ENCODE measurements at regions not wholly inside any gene's neighbourhood (a gene's known extent, or its start where the extent isn't known, plus 50 kb on each side); places are given as distances from the start of the nearest gene placed in this dataset.

DNA sequence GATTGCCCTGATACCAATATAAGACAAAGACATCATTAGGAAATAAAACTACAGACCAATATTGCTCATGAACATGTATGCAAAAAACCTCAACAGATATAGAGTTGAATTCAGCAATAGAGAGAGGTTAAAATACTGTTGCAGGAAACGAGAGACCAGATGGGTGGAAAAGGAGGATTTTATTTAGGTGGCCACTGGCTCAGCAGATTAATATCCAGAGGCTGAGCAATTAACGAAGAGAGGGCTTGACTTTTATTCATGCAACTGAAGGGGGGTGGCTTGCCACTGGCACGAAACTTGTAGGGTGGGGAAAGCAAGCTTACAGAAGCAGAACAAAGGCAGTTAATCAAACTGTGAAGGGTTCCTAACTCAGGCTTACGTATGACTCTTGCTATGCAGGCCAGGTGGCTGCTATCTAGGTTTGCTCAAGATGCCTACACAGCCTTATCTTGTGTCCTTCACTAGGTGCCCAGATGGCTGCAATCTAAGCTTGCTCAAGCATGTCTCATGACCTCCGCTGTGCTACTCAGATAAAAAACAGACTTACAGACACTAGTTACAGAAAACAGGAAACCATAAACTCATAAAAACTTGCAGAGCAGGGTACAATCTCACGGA, 126.4 kb downstream of the MMUT start:
- TF ChIP-seq, protein P1, sequence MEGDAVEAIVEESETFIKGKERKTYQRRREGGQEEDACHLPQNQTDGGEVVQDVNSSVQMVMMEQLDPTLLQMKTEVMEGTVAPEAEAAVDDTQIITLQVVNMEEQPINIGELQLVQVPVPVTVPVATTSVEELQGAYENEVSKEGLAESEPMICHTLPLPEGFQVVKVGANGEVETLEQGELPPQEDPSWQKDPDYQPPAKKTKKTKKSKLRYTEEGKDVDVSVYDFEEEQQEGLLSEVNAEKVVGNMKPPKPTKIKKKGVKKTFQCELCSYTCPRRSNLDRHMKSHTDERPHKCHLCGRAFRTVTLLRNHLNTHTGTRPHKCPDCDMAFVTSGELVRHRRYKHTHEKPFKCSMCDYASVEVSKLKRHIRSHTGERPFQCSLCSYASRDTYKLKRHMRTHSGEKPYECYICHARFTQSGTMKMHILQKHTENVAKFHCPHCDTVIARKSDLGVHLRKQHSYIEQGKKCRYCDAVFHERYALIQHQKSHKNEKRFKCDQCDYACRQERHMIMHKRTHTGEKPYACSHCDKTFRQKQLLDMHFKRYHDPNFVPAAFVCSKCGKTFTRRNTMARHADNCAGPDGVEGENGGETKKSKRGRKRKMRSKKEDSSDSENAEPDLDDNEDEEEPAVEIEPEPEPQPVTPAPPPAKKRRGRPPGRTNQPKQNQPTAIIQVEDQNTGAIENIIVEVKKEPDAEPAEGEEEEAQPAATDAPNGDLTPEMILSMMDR (conservative IDR thresholded peaks at IDR 0.05 in 1 of 2, IDR thresholded peaks at IDR 0.05 in 1 of 2; ENCODE audit: extremely low read depth in 1 of 2, insufficient read depth in 1 of 2, low read depth in 1 of 2, low read length in 2 of 2) = no peak
- TF ChIP-seq EZH2 (IDR thresholded peaks at IDR 0.05; ENCODE audit: borderline replicate concordance, low read length) = no peak

All from mammary epithelial cell (primary cell).